DND-41 (cell line): ENCODE measurements at regions not wholly inside any gene's neighbourhood (a gene's known extent, or its start where the extent isn't known, plus 50 kb on each side); places are given as distances from the start of the nearest gene placed in this dataset.

Experiments
- EZH2 ChIP-seq: IDR thresholded peaks from 3 replicates; pipeline ENCODE4 v1.6.1; 2012; ENCODE audit warnings: borderline replicate concordance, low read depth, mild to moderate bottlenecking, moderate library complexity, low read length, inconsistent platforms; ENCODE audit not compliant: severe bottlenecking
- TF ChIP-seq, protein P1 (sequence below): IDR thresholded peaks from 2 replicates; pipeline ENCODE4 v1.5.1; 2012; ENCODE audit warnings: borderline replicate concordance, low read length, moderate library complexity, mild to moderate bottlenecking; ENCODE audit not compliant: poor library complexity, severe bottlenecking; ENCODE audit errors: extremely low read depth

DNA sequence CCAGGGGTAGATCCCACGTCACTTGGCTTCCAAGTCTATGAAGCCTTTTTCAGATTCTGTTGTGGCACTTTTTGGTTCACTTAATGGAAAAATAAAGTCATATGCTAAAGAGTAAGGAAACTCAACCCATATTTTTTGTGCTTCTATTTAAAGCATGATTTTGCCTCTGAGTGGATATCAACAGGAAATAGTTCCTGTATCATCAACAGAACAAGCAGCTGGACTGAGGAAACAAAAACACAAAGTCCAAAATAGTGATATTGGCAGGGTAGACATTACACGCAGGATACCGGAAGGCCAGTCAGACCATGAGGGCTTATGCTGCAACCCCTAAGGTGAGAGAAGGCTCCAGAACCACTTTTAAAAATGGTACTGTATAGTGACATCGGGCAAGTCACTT, 248.3 kb upstream of the ANO5 start:
- TF ChIP-seq, protein P1, sequence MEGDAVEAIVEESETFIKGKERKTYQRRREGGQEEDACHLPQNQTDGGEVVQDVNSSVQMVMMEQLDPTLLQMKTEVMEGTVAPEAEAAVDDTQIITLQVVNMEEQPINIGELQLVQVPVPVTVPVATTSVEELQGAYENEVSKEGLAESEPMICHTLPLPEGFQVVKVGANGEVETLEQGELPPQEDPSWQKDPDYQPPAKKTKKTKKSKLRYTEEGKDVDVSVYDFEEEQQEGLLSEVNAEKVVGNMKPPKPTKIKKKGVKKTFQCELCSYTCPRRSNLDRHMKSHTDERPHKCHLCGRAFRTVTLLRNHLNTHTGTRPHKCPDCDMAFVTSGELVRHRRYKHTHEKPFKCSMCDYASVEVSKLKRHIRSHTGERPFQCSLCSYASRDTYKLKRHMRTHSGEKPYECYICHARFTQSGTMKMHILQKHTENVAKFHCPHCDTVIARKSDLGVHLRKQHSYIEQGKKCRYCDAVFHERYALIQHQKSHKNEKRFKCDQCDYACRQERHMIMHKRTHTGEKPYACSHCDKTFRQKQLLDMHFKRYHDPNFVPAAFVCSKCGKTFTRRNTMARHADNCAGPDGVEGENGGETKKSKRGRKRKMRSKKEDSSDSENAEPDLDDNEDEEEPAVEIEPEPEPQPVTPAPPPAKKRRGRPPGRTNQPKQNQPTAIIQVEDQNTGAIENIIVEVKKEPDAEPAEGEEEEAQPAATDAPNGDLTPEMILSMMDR, result no peak
- TF ChIP-seq EZH2, result no peak
